GM19324 (cell line): ENCODE measurements at regions not wholly inside any gene's neighbourhood (a gene's known extent, or its start where the extent isn't known, plus 50 kb on each side); places are given as distances from the start of the nearest gene placed in this dataset.
"Not testable (repeated sequence)": the region's sequence is repeated elsewhere in the genome, so short reads cannot be mapped to it uniquely, and the experiment has no call there.

ENCODE experiments used
- ATAC-seq: cut with Tn5 transposase; IDR thresholded peaks from one replicate; pipeline ENCODE4 v1.9.1; 2021; ENCODE audit warnings: mild to moderate bottlenecking, moderate library complexity; ENCODE audit not compliant: unreplicated experiment, low FRiP score

- not testable (repeated sequence) for ATAC-seq
These were observed 506.6 kb downstream of the RPIA start for GRCh38 chr2:89198026-89198425.

GRCh38 chr2:89199453-89200246 lies 508.2 kb downstream of the RPIA start:
- not testable (repeated sequence) for ATAC-seq

DNA sequence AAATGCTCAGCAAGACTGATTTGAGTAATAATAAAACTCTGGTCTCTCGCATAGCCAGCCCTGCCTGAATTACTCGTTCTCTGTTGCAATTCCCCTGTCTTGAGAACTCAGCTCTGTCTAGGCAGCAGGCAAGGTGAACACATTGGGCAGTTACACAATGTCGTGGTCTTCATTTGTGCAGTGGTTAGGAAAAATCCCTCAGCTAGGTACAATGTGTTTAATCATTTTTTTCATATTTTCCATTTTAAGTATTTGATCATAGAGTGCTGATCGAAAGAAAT lies 508.7 kb downstream of the RPIA start:
- ATAC-seq, result not testable (repeated sequence)

DNA sequence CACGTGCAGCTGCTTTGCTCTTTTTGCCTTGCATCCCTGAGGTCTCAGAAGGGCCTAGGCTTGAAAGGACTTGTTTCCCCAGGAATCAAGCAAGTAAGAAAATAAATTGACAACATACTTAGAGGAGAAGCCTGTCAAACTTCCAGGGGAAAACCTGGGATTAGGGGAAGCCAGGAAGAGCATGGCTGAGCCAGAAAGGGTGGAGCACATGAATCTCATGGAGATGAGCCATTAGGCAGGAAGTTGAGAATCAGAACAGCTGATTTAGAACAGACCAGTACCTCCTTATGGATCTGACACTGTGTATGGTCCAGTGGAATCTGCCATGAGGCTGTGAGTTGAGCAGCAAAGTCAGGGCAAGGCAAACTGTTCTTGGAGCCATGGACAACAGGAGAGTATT lies 511.0 kb downstream of the RPIA start:
- ATAC-seq, result not testable (repeated sequence)

DNA sequence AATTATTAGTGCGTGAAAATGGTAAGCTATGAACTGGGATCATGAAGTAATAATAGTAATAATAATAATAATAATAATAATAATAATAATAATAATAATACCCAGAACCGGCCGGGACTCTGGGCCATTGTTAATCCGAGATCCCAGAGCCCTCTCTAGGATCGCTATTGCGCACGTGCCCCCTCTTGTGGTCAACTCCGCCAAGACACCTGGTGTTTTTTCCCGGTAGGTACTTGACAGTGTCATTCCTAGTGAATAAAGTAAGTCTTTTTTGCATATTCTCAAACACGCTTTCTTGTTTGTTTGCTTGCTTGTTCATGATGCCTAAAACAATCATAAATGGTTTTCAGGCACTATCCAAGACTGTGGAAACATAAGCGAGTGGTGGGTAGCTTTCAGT lies 513.7 kb downstream of the RPIA start:
- ATAC-seq, result peak; percentile 65

DNA sequence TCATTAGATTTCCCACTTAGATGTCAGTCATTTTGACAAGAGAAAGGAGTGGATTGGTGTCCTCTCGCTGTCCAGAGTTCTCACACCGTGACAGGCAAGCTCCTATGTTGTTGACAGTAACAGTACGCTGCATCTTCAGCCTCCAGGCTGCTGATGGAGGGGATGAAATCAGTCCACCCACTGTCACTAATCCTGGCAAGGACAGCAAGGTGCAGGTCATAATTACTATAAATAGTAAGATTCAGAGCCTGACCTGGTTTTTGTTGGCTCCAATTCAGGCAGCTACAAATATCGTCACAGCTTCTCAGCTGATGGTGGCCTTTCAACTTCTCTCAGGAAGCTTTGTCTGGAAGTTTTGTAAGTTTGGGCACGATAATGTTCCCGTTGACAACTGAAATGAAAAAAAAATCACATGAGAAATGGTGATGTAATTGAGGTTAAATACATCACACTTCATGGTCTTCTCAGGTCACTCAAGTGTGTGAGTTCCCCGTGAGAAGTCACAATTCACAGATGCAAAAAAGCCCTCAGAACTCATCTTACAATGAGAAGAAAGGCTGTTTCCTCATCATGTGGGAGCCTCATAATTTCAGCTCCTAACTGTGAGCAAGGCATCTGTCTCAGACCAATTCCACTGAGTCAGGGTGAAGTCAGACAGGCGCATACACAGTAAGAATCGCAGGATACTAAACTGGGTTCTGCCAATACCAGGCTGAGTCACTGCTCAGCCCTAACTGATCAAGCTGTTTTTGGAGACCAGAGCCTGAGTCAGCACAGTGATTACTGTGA lies 516.9 kb downstream of the RPIA start:
- not testable (repeated sequence) for ATAC-seq

- not testable (repeated sequence) for ATAC-seq
These were observed 521.7 kb downstream of the RPIA start for GRCh38 chr2:89213151-89213550.

- peak; percentile 73 for ATAC-seq
These were observed 522.3 kb downstream of the RPIA start for GRCh38 chr2:89213811-89214210.

DNA sequence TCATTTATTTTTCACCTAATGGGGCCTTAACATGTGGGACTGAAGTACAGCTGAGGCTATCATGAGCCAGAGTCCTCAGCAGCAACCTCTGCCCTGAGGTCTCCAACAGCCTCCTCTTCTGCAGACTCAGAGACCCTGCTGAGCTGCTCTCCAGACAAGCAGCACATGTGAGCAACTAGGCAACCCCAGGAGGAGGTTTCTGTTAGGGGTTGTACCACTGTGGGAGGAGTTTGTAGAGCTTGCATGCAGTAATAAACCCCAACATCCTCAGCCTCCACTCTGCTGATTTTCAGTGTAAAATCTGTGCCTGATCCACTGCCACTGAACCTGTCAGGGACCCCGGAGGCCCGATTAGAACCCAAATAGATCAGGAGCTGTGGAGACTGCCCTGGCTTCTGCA lies 530.0 kb downstream of the RPIA start:
- ATAC-seq, result not testable (repeated sequence)

- ATAC-seq, result not testable (repeated sequence)
These were observed 530.7 kb downstream of the RPIA start for GRCh38 chr2:89222063-89222732.

DNA sequence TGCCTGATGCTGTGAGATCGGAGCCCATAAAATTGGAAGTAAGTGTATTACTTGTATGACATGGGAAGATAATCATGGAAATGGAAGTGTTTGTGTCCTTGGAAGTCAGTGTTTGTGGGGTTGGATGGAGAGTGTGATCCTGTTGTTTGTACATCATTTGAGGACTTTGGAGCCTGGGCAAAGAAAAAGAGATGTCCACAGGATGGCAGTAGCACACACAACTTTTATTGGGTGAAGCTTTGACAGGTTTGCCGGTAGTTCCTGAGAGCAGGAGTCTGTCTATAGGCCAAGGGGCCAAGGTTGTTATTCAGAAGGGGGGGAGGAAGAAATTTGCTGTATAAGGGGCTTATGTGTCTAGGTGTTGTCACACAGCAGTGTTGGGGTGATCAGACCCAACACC lies 533.3 kb downstream of the RPIA start:
- ATAC-seq, result not testable (repeated sequence)

DNA sequence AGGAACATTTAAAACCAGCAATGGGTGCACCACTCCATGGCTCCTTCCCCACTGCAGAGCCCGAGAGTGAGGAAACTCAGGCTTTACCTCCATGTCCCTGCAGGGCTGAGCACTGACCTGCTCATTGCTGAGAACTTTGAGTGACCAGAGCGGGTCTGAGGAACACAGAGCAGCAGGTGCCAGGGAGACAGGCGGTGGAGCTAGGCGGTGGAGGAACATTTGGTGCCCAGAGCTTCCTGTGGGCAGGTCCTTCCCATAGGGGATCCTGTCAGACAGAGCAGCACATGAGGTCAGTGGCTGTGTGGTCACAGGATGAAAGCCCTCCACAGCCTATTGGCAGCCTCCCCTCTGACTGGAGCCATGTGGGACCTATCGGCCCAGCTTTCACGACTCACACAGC lies 538.5 kb downstream of the RPIA start:
- ATAC-seq, result not testable (repeated sequence)

DNA sequence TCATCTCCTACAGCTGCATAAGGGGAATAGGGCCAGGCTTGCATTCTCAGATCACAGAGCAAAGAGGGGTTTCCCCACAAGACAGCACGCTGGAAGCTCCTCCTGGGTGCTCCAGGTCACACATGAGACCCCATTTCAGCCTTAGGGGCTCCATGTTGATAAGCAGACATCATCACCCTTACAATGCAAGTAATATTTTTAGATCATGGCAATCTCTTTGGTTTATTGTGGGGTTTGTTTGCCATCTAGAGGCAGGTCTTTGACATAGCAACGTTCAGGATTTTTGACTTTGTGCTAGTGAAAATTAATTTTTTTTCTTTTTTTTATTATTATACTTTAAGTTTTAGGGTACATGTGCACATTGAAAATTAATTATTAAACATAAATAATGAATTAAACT lies 539.8 kb downstream of the RPIA start:
- not testable (repeated sequence) for ATAC-seq

DNA sequence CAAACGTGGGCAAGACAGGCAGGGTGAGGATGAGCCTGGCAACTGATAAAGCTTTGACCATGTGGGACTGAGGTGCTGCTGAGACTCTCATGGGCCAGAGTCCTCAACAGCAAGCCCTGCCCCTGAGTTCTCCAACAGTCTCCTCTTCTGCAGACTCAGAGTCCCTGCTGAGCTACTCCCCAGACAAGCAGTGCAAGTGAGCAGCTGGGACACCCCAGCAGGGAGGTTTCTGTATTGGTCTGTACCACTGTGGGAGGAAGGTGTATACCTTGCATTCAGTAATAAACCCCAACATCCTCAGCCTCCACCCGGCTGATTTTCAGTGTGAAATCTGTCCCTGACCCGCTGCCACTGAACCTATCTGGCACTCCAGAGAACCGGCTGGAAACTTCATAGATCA lies 542.5 kb downstream of the RPIA start:
- not testable (repeated sequence) for ATAC-seq

DNA sequence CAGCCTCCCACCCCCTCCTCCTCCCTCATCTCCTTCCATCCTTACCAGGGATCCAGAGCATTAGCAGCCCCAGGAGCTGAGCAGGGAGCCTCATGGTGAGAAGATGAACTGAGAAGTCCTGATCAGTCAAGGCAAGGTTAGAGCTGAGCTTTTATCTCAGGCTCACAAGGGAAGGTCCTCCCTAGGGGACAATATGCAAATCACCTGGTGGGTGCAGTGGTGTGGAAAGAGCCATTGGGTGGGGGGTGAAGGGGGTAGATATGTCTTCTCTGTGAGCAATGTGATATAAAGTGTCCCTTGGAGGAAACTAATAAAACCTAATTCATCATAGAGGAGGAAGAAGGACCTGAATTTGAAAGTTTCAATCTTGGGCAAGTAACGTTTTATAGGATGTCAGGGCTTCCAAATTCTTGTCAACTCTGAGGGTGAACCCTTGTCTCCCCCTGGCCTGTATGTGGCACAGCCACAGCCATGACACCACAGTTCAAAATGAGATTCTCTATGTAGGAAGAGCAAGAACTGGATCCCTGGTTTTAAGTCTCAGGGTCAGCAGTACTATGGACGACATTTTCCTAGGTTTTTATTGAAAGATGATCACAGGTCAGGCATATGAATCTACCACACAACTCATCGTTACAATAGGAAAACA lies 543.5 kb downstream of the RPIA start:
- not testable (repeated sequence) for ATAC-seq

DNA sequence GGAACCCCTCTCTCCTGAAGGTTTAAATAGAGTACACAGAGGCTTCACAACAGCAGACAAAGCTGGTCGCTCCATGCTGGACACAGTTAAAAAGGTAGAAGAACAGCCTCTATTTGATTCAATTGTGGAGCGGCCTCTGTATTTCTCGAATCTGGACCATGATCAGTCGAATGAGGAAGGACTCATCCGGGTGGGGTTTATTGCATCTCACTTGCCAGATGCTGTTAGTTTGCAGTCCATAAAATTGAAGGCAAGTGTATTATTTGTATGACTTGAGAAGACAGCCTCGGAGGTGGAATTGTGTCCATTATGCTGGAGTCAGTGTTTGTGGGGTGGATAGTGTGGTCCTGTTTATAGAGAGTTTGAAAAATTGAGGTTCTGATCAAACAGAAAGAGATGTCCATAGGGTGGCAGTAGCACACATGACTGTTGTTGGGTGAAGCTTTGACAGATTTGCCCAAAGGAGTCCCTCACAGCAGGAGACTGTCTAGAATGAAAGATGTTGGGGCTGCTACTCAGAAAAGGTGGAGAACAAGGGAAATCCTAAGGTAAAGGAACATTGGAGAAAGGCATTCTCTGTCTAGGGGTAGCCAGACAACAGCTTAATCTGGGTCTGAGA lies 545.5 kb downstream of the RPIA start:
- ATAC-seq, result not testable (repeated sequence)

DNA sequence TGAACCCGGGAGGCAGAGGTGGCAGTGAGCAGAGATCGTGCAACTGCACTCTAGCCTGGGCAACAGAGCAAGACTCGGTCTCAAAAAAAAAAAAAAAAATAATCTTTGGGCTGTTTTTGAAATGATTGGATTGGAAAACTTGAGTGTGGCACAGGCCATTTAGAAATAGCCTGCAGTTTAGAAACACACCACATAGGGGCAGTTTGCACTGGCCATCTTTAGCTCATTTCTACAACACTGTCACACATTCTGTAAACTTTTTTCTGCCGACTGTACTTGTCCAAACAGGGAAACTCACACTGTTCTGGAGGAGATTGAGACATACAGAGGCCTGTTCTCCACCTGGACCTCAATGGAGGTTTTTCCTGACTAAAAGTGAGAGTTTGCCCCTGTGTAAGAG lies 546.3 kb downstream of the RPIA start:
- ATAC-seq, result not testable (repeated sequence)

DNA sequence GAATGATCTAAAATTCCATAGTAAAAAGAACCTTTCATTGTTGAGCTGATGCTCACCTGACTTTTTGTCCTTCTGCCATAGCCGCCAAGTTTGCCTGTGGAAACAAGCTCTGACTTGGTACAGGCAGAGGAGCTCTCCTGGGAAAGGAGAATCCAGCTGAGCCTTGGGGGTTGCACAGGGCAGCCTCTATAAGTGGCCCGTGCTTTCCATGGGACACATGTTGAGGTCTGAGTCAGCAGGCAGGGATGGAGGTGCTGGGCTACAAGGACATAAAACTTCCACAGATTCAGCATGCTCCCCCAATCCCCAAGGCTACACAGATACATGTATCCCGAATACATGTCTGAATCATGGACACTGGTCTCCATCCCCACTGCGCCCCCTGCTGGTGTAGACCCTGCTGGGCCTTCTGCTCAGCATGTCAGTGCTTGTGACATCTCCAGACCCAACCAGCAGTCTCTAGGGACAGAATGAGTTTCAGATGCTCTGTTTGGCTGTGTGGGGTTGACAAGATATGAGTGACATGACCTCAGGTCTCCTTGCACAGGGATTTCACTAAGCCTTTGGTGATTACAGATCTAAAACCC lies 551.7 kb downstream of the RPIA start:
- peak; percentile 90 for ATAC-seq

DNA sequence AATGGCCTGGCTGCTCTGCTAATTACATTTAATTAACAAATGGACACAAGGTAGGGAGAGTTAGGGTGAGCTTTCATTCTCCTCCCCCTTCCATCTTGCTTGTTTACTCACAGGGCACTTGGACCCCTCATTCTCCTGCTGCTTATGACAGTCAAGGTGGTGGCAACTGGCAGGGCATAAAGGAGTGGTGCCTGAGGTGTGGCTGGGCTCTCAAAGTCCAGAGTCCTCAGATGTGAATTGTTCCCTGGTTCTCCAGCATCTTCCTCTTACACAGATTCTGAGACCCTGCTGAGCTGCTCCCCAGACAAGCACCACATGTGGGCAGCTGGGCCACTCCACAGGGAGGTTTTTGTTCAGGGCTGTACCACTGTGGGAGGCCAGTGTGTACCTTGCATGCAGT lies 552.9 kb downstream of the RPIA start:
- ATAC-seq, result not testable (repeated sequence)

DNA sequence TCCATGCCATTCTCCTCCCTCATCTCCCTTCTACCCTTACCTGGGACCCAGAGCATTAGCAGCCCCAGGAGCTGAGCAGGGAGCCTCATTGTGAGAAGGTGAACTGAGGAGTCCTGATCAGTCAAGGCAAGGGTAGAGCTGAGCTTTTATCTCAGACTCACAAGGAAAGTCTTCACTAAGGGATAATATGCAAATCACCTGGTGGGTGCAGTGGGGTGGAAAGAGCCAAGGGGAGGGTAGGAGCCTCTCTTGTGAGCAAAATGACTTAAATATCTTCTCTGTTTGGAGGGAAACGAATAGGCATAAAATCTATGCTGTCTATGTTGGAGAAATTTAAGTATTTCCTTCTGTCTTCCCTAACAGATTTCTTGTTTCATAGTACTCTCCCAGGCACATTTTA lies 554.0 kb downstream of the RPIA start:
- ATAC-seq, result not testable (repeated sequence)
